OCI-LY7 (cell line): ENCODE measurements at regions not wholly inside any gene's neighbourhood (a gene's known extent, or its start where the extent isn't known, plus 50 kb on each side); places are given as distances from the start of the nearest gene placed in this dataset.

Source experiments
- BruUV-seq: library from RNA; stranded (reverse); fragments of 400-500 nt; replicated peaks from 2 replicates; lab custom pipeline; 2021; lab: Mats Ljungman, UMichigan
- CTCF ChIA-PET: fragments of 300-600 bp; sonication (Branson Sonifier 250); formaldehyde crosslinking; loops from one replicate; lab custom pipeline; 2022; ENCODE audit warnings: antibody characterized with exemption; ENCODE audit not compliant: unreplicated experiment; lab: Charles Lee
- POLR2A ChIA-PET: fragments of 300-600 bp; sonication (Branson Sonifier 250); formaldehyde crosslinking; loops from one replicate; lab custom pipeline; 2022; ENCODE audit warnings: antibody characterized with exemption; lab: Charles Lee
- DNase-seq: peaks from one replicate; pipeline ENCODE4 v3.0.0-alpha.2; 2015; ENCODE audit warnings: low spot score
- H2AFZ ChIP-seq: fragments of 200-600 bp; sonication (generic), shearing (Covaris generic); 2 replicates; pipeline ENCODE4 v1.6.1; 2014; ENCODE audit warnings: mild to moderate bottlenecking, antibody characterized with exemption, low read length, moderate library complexity
- H3K27ac ChIP-seq: fragments of 200-600 bp; sonication (generic); 2 replicates; pipeline ENCODE4 v1.5.1; 2014; ENCODE audit warnings: mixed run types, low read depth, mild to moderate bottlenecking, moderate library complexity, low read length, inconsistent platforms; ENCODE audit not compliant: poor library complexity, severe bottlenecking
- H3K36me3 ChIP-seq: fragments of 200-600 bp; sonication (generic); 2 replicates; pipeline ENCODE4 v1.6.1; 2014; ENCODE audit warnings: mild to moderate bottlenecking, antibody characterized with exemption, low read length, moderate library complexity, mixed read lengths; ENCODE audit not compliant: insufficient read depth
- H3K4me1 ChIP-seq: fragments of 200-600 bp; sonication (generic); 2 replicates; pipeline ENCODE4 v1.5.1; 2014; ENCODE audit warnings: mild to moderate bottlenecking, low read length; ENCODE audit not compliant: insufficient read depth, poor library complexity, severe bottlenecking
- H3K4me2 ChIP-seq: fragments of 200-600 bp; sonication (generic); 2 replicates; pipeline ENCODE4 v1.6.1; 2014; ENCODE audit warnings: mild to moderate bottlenecking, low read length
- H3K4me3 ChIP-seq: fragments of 200-600 bp; sonication (generic); 2 replicates; pipeline ENCODE4 v1.5.1; 2014; ENCODE audit warnings: mild to moderate bottlenecking, low read depth, low read length; ENCODE audit not compliant: poor library complexity, severe bottlenecking
- H3K79me2 ChIP-seq: fragments of 200-600 bp; sonication (generic); 2 replicates; pipeline ENCODE4 v1.6.1; 2016; ENCODE audit warnings: low read depth, mild to moderate bottlenecking, low read length, moderate library complexity, mixed read lengths; ENCODE audit not compliant: insufficient read depth
- H3K9me2 ChIP-seq: fragments of 200-600 bp; sonication (generic); 2 replicates; pipeline ENCODE4 v1.6.1; 2016; ENCODE audit warnings: mild to moderate bottlenecking, low read length, mixed read lengths; ENCODE audit not compliant: insufficient read depth
- H3K9me3 ChIP-seq: fragments of 200-600 bp; sonication (generic); 2 replicates; pipeline ENCODE4 v1.6.1; 2014; ENCODE audit warnings: mild to moderate bottlenecking, mixed run types, low read length, mixed read lengths
- H4K20me1 ChIP-seq: fragments of 200-600 bp; sonication (generic); 2 replicates; pipeline ENCODE4 v1.6.1; 2014; ENCODE audit warnings: mild to moderate bottlenecking, antibody characterized with exemption, low read length, moderate library complexity, mixed read lengths; ENCODE audit not compliant: insufficient read depth
- EZH2phosphoT487 ChIP-seq: fragments of 200-600 bp; sonication (generic); IDR thresholded peaks from 2 replicates; pipeline ENCODE4 v1.6.1; 2018; ENCODE audit warnings: low read depth, borderline replicate concordance, mild to moderate bottlenecking, mixed run types, antibody characterized with exemption, low read length, moderate library complexity, mixed read lengths
- intact Hi-C: fragments of 100-400 bp; cut with micrococcal nuclease; formaldehyde crosslinking; loops from one replicate; pipeline ENCODE4 v1.10.0; 2022; ENCODE audit not compliant: unreplicated experiment
- TF ChIP-seq, protein P1 (sequence below): fragments of 200-600 bp; sonication (generic); conservative IDR thresholded peaks from 2 replicates; pipeline ENCODE4 v1.5.1; 2014; ENCODE audit warnings: mild to moderate bottlenecking, antibody characterized with exemption, low read length, moderate library complexity, mixed read lengths

DNA sequence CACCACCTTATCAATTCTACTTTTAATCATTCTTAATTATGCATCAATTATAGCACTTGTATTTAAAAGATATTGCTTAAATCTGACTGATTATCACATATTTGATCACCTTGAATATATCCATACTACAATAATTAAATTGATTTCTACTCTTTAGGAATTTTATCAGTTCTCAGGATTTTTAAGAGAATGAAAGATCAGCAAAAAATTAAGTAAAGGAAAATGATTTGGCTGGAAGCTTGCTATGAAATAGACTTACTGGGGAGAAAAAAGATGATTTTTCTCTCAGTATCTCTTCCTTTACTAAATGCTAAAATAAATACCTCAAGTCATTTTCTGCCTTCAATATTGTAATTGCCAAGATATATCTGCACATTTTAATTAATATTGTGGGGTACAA, 848.6 kb downstream of the LTN1 start:
- Histone ChIP-seq H4K20me1 (no peaks in the 10 kb centered on the region), H3K4me2 (no peak overlapping the region), H3K9me3 (no peaks in the 10 kb centered on the region), H3K27ac (no peak overlapping the region), H3K4me1 (no peaks in the 10 kb centered on the region), H3K36me3 (no peaks in the 10 kb centered on the region), H3K79me2 (no peaks in the 10 kb centered on the region), H3K9me2 (no peaks in the 10 kb centered on the region), H3K4me3 (no peak overlapping the region), H2AFZ (no peak overlapping the region)
- BruUV-seq = no TSS peak
- CTCF ChIA-PET = no interaction called here
- no peak for DNase-seq
- no peak for TF ChIP-seq EZH2phosphoT487
- POLR2A ChIA-PET = no interaction called here
- intact Hi-C loops = no loop called here

DNA sequence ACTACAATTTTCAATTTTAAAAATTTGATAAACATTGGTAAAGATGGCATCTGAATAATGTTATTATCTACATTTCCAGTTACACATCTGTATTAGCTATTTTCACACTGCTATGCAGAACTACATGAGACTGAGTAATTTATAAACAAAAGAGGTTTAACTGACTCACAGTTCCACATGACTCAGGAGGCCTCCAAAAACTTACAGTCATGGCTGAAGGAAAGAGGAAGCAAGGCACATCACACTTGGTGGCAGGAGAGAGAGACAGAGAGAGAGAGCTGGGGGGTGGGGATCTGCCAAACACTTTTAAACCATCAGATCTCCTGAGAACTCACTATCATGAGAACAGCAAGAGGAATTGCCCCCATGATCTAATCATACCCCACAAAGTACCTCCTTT, 850.0 kb downstream of the LTN1 start:
- BruUV-seq = no TSS peak
- Histone ChIP-seq H3K79me2 (no peaks in the 10 kb centered on the region), H3K4me2 (no peak overlapping the region), H3K27ac (no peak overlapping the region), H3K4me3 (no peak overlapping the region), H4K20me1 (no peaks in the 10 kb centered on the region), H2AFZ (no peak overlapping the region), H3K9me2 (no peaks in the 10 kb centered on the region), H3K9me3 (no peaks in the 10 kb centered on the region), H3K4me1 (no peaks in the 10 kb centered on the region), H3K36me3 (no peaks in the 10 kb centered on the region)
- ChIA-PET POLR2A (no interaction called here), CTCF (no interaction called here)
- intact Hi-C loops = no loop called here
- TF ChIP-seq, protein P1, sequence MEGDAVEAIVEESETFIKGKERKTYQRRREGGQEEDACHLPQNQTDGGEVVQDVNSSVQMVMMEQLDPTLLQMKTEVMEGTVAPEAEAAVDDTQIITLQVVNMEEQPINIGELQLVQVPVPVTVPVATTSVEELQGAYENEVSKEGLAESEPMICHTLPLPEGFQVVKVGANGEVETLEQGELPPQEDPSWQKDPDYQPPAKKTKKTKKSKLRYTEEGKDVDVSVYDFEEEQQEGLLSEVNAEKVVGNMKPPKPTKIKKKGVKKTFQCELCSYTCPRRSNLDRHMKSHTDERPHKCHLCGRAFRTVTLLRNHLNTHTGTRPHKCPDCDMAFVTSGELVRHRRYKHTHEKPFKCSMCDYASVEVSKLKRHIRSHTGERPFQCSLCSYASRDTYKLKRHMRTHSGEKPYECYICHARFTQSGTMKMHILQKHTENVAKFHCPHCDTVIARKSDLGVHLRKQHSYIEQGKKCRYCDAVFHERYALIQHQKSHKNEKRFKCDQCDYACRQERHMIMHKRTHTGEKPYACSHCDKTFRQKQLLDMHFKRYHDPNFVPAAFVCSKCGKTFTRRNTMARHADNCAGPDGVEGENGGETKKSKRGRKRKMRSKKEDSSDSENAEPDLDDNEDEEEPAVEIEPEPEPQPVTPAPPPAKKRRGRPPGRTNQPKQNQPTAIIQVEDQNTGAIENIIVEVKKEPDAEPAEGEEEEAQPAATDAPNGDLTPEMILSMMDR = no peak
- no peak for TF ChIP-seq EZH2phosphoT487
- DNase-seq = no peak

DNA sequence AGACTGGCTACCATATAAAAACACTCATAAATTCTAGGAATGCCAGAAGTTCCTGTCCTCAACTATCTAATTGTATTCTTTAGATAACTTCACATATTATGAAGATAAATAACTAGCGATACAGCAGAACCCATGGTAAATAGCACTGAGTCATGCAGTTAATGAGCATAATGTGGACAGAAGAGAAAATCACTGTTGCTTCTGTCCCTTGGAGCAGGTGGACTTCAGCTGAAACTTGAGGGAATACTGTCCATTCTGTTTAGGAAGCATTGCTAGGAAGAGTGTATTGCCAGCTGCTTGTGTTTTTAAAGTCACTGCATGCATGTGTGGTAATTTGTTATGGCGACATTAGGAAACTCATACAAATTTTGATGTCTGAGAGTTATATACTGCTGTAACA, 854.4 kb downstream of the LTN1 start:
- no peaks in the 10 kb centered on the region for H3K4me1 ChIP-seq
- no peak overlapping the region for H3K4me2 ChIP-seq
- no peak overlapping the region for H2AFZ ChIP-seq
- no peaks in the 10 kb centered on the region for H3K36me3 ChIP-seq
- CTCF ChIA-PET = no interaction called here
- no peaks in the 10 kb centered on the region for H4K20me1 ChIP-seq
- H3K27ac ChIP-seq = no peak overlapping the region
- H3K9me2 ChIP-seq = no peaks in the 10 kb centered on the region
- H3K9me3 ChIP-seq = no peaks in the 10 kb centered on the region
- intact Hi-C loops = no loop called here
- no peak for TF ChIP-seq EZH2phosphoT487
- TF ChIP-seq, protein P1 = no peak
- no TSS peak for BruUV-seq
- H3K79me2 ChIP-seq = no peaks in the 10 kb centered on the region
- no peak for DNase-seq
- no peak overlapping the region for H3K4me3 ChIP-seq
- POLR2A ChIA-PET = interaction anchor here (0.8 kb wide), 1 partner anchor 36 kb away, joined by 3 read pairs; no protein-coding TSS in a partner anchor
